HG03342 (cell line): ENCODE measurements at regions not wholly inside any gene's neighbourhood (a gene's known extent, or its start where the extent isn't known, plus 50 kb on each side); places are given as distances from the start of the nearest gene placed in this dataset.
"Not testable (repeated sequence)": the region's sequence is repeated elsewhere in the genome, so short reads cannot be mapped to it uniquely, and the experiment has no call there.

Experiments used
- ATAC-seq: cut with Tn5 transposase; IDR thresholded peaks from one replicate; pipeline ENCODE4 v1.9.1; 2021; ENCODE audit warnings: mild to moderate bottlenecking, moderate library complexity; ENCODE audit not compliant: unreplicated experiment

- ATAC-seq: no peak
Measured at GRCh38 chr10:31687663-31688482, 240.8 kb downstream of the ARHGAP12 start.

GRCh38 chr10:31686599-31686998 lies 242.0 kb downstream of the ARHGAP12 start:
- no peak for ATAC-seq

DNA sequence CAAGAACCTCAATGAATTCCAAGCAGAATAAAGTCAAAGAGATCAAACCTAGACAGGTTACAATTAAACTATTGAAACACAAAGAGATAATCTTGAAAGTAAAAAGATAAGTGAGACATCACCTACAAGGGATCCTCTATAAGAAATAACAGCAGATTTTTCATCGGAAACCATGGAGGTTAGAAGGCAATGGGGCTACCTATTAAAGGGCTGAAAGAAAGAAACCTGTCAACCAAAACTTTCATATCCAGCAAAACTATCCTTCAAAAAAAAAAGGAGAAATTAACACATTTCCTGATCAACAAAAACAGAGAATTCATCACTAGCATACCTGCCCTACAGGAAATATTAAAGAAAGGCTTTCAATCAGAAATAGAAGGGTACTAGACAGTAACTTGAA lies 244.9 kb downstream of the ARHGAP12 start:
- no peak for ATAC-seq

DNA sequence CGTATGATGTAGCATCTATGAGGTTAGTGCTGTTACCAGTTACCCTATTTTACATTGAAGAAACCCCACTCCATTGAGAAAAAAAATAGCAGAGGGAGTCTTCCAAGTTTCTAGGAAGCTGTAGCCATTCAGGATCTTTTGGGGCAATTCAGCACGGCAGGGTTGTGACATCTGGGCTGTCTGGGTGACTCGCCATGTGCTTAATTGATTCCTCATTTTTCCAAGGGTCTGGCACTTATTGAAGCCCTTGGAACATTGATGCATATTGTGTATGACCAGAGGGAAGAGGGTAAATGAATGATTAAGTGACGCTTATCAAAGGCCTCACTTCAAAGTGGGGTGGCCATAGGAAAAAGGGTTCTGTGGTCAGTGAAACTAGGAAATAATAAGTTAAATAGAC lies 248.7 kb downstream of the ARHGAP12 start:
- ATAC-seq: no peak

GRCh38 chr10:31678575-31679516 lies 249.8 kb downstream of the ARHGAP12 start:
- ATAC-seq: no peak

GRCh38 chr10:31678139-31678536 lies 250.5 kb downstream of the ARHGAP12 start:
- ATAC-seq: no peak

GRCh38 chr10:31677195-31678138 lies 251.2 kb downstream of the ARHGAP12 start:
- no peak for ATAC-seq

GRCh38 chr10:31675726-31676125 lies 252.9 kb downstream of the ARHGAP12 start:
- no peak for ATAC-seq

- no peak for ATAC-seq
Measured at GRCh38 chr10:31669357-31669756, 259.3 kb downstream of the ARHGAP12 start.

- no peak for ATAC-seq
Measured at GRCh38 chr10:31668326-31668725, 260.3 kb downstream of the ARHGAP12 start.

DNA sequence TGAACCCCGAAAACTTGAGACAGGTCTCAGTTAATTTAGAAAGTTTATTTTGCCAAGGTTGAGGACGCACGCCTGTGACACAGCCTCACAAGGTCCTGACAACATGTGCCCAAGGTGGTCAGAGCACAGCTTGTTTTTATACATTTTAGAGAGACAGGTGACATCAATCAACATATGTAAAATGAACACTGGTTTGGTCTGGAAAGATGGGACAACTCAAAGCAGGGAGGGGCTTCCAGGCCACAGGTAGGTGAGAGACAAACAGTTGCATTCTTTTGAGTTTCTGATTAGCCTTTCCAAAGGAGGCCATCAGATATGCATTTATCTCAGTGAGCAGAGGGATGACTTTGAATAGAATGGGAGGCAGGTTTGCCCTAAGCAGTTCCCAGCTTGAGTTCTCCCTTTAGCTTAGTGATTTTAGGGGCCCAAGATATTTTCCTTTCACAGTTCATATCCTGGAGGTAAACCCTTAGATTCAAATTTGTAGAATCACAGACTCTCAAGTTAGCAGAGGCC lies 262.8 kb downstream of the ARHGAP12 start:
- not testable (repeated sequence) for ATAC-seq

DNA sequence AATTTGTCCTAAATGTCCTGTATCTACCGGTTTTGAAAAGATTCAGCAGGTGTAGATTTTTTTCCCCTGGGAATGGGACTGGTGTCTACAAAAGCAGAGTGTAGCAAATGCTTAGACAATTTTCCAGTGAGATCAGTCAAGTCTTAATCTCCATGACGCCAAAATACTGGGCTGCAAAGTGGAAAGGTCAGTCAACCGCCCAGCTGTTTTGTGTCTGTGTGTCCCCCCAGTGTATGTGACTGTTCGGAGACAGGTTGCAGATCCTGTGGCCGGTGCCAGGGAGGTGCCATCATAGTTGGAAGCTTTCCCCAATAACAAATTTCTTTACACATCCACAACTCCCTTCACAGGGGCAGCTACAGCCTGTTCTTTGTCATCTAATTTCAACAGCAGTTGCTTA lies 263.8 kb downstream of the ARHGAP12 start:
- no peak for ATAC-seq

GRCh38 chr10:31664071-31664470 lies 264.6 kb downstream of the ARHGAP12 start:
- not testable (repeated sequence) for ATAC-seq

DNA sequence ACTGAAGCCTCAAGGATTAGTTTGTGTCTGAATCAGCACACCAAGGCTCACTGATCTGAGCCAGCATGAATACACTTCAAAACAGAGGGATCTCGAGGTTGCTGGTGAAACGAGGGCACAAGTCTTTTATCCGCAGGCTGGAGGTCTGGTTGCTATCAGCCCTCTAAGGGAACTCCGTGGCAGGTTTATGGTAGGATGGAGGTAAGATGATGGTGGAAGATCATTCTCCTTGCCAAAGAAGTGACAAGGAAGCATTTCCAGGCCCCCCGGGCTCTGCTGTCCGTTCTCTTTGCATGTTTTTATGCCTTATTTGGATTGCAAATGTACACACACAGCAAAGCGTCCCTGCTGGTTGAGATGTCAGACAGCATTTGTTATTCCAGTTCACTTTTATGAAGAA lies 268.3 kb downstream of the ARHGAP12 start:
- ATAC-seq: no peak

DNA sequence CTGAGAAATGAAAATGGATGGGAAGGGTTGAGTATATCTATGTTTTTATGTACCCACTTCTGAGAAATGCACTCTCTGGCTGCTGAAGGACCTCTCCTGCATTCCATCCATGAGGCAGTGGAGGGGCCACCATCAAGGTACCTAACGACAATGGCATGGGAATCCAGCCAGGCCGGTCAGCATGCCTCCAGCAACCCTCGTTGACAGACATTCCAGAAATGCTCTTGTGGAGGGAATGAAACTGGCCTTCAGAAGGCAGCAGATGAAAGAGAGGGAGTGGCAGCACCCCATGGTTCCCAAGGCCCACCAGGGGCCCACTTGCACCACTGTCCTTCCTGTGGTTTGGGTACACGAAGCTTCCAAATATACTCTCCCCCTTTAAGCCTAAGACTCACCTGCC lies 269.0 kb downstream of the ARHGAP12 start:
- ATAC-seq: no peak

DNA sequence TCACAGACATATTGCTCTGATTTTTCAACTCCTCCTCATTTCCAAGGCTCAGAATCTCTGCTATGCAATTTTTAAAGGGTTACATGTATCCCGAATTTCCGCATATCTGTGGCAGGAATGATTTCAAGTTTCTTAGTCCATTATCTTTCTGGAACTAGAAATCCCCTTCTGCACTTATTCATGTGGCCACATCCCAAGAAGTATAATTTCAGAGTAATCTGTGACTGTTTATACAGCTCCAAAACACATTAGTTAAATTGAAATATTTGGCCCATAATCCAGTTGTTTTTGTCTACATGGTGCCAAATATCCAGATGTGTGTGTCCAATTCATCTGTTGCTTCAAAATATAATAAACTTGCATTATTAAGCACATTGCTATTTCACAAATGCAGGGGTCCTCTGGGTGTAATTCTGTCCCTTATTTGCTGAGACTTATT lies 271.2 kb downstream of the ARHGAP12 start:
- ATAC-seq: no peak

DNA sequence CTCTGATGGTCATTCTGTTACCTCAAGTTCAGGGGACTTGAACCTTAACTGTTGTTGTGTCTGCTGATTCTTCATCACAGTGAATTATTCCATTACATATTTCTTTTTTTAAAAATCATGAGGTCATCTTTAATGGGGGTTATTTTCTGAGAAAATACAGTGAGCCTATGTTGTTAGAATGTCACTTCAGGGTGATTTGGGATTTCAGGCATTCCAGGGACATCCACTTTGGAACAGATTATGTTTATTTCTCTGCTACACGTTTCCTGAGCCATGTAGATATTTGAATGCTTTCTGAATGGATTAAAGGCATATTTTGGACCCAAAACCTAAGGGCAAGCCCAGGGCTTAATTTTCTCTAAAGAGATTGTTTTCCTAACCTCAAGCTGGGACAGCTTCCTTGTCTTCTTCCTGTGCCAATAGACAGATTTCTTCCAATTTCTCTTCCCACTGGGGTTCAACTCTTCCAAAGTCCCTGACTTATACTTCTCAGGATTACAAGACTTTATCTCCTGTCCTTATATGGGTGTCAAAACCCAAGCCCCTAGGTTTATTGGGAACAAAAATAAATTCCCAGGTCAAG lies 271.7 kb downstream of the ARHGAP12 start:
- ATAC-seq: no peak

- ATAC-seq: no peak
Measured at GRCh38 chr10:31652038-31652437, 276.6 kb downstream of the ARHGAP12 start.

DNA sequence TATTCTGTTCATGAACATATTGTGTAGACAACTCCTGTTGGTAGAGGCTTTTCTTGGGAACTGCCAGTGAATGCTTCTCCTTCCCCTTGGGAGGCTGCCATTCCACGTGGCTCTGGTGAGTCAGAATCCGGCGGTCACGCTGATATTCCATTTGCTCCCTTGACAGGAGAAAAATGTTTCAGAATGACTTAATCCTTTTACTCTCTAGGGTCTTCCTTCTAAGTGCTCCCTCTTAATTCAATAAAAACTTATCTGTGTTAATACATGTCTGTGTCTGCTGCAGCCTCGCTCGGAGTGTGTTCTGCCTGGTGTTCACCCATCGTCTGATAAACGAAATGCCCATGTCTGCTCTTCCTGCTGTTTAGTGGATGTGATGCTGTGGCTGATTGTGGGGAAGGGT lies 278.6 kb downstream of the ARHGAP12 start:
- ATAC-seq: no peak

- no peak for ATAC-seq
Measured at GRCh38 chr10:31648966-31649365, 279.7 kb downstream of the ARHGAP12 start.
